ENCODE measurements at regions not wholly inside any gene's neighbourhood (a gene's known extent, or its start where the extent isn't known, plus 50 kb on each side); places are given as distances from the start of the nearest gene placed in this dataset.

DNA sequence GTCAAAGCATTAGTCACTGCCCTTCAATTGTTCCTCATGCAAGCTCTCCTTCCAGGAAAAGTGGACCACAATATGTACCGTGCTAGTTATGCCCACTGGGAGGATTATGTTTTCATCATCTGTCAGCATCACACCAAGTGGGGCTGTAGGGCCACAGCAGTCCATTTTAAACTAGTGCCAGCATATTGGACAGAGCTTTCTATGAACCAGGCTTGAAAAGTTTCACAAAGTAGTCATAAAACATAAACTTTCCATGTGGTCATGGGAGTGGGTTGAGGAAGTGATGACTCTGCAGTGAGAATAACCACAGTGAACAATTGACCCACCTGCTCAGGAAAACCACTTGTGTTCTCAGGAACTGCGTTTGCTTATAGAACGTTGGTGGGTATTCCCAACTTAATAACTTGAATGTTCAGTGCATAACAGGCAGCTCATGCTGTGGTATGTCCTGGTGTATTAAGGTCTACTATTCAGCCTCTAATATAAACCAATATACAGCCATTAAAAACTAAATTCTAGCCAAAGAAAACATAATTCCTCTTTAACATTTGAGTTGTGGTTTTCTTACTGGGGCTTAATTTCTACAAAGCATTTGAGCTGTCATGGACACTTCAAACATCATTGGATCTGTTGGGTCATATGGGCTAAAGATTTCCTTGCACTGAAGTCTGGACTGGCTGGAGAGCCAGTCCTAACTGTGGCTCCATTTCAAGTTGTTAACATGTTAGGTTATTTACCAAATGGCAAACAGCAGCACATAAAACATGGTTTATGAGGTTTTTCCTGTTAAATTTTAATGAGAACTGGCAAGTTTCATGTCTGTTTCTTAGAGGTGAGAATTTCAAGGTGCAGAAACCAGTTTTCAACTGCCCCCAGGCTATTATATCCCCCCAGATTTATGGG is 274.1 kb downstream of the OTOL1 start:
- no peak for DNase-seq (ENCODE audit: low spot score)

DNA sequence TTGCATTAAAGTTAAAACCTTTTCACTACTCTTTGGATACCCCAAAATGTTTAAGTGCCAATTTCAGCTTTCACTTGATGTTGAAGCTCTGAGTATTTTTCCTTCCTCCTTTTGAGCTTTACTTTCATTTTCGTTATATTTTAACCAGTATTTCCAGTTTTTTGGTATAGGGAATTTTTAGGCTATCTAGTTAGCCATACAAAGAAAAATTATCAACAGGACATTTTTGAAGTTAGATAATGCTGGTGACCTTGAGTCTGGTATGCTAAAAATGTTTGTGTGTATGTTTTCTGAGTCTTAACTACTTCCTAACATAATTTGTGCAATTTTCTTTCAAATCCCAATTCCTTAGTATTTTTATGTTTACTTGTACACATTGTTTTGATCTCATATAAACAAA is 284.8 kb downstream of the OTOL1 start:
- in situ Hi-C loops (cut with HindIII; ENCODE audit: low sequenced_read_pairs) = no loop called here
- DNase-seq (ENCODE audit: low spot score) = no peak

More for the DNA sequence above, 274.1 kb downstream of the OTOL1 start:
- in situ Hi-C loops (cut with HindIII; ENCODE audit: low sequenced_read_pairs) = no loop called here

- in situ Hi-C loops (cut with HindIII; ENCODE audit: low sequenced_read_pairs) = no loop called here
- no peak for DNase-seq (ENCODE audit: low spot score)
These were observed 296.8 kb downstream of the OTOL1 start for GRCh38 chr3:161793194-161793930.

DNA sequence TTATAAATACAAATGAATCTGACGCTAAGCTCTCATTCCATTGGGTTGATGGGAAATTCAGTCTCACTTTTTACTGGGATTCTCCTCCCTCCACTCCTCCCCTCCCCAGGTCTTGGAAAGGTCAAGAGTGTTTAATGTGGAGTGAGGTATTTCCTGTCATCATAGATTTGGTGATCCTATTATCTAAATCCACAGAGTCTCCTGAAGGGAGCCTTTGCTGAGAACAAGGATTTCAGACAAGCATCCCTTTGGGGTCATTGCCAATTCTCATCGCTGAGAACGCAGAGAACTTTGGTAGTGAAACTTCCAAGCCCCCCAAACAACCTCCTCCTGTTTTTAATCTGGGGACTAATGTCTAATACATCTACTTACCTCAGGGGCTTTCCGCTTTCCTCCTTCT is 297.9 kb downstream of the OTOL1 start:
- in situ Hi-C loops (cut with HindIII; ENCODE audit: low sequenced_read_pairs) = no loop called here
- no peak for DNase-seq (ENCODE audit: low spot score)

GRCh38 chr3:161796312-161796711 is 299.7 kb downstream of the OTOL1 start:
- in situ Hi-C loops (cut with HindIII; ENCODE audit: low sequenced_read_pairs) = no loop called here
- DNase-seq (ENCODE audit: low spot score) = no peak

DNA sequence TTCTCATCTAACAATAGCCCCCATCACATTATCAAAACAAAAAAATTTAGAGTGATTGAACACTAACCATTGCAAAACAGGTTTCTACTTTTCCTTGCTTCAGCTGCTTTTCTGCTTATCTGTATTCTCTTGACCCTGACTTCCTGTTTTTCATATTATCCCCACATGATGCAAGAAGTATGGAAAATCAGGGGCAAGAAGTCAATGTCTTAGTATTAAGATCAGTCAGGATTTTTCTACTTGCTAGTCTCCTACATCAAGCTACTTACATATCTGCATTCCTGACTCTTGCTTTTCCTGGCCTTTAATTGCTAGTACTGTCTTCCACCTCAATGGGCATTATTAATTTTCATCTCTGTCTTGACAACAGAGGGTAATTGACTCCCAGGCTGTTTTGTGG is 300.2 kb downstream of the OTOL1 start:
- in situ Hi-C loops (cut with HindIII; ENCODE audit: low sequenced_read_pairs) = no loop called here
- DNase-seq (ENCODE audit: low spot score) = no peak

DNA sequence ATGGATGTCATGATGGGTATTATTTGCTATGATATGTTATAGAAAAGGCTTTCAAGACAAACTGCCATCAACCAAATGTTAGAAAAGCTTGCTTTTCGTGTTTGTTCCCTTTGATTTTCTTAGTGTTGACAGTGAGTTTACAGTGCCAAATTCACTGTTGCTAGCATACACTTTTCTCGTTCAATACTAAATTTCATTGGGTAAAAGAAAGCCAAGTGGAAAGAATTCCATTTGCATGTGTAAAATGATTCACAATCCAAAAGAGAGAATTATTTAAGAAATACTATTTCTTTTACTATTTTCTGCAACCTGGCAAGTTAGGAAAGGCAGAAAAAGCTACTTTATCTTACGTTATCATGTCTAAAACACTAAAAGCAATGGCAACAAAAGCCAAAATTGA is 301.4 kb downstream of the OTOL1 start:
- DNase-seq (ENCODE audit: low spot score) = no peak
- in situ Hi-C loops (cut with HindIII; ENCODE audit: low sequenced_read_pairs) = no loop called here

DNA sequence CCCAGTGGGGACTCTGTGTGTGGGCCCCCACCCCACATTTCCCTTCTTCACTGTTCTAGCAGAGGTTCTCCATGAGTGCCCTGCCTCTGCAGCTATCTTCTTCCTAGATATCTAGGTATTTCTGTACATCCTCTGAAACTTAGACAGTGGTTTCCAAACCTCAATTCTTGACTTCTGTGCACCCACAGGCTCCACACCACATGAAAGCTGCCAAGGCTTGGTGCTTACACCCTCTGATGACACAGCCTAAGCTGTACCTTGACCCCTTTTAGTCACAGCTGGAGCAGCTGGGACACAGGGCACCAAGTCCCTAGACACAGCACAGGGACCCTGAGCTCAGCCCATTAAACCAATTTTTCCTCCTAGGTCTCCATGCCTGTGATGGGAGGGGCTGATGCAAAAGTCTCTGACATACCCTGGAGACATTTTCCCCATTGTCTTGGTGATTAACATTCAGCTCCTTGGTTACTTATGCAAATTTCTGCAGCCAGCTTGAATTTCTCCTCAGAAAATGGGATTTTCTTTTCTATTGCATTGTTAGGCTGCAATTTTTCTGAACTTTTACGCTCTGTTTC is 304.5 kb downstream of the OTOL1 start:
- DNase-seq (ENCODE audit: low spot score) = no peak
- in situ Hi-C loops (cut with HindIII; ENCODE audit: low sequenced_read_pairs) = no loop called here

DNA sequence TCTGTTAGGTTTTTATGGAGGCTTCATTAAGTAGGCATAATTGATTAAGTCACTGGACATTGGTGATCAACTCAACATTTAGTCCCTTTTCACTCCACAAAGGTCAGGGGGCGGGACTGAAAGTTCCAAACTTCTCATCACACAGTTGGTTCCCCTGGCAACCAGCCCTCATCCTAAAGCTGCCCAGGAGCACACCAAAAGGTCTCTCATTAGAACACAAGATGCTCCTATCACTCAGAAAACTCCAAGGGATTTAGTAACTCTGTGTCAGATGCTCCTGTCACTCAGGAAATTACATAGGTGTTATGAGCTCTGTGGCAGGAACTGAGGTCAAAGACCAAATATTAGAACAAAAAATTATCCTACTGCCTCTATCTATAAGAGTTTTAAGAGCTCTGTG is 321.5 kb downstream of the OTOL1 start:
- in situ Hi-C loops (cut with HindIII; ENCODE audit: low sequenced_read_pairs) = no loop called here
- no peak for DNase-seq (ENCODE audit: low spot score)

GRCh38 chr3:161821591-161821990 is 325.0 kb downstream of the OTOL1 start:
- in situ Hi-C loops (cut with HindIII; ENCODE audit: low sequenced_read_pairs) = no loop called here
- no peak for DNase-seq (ENCODE audit: low spot score)

DNA sequence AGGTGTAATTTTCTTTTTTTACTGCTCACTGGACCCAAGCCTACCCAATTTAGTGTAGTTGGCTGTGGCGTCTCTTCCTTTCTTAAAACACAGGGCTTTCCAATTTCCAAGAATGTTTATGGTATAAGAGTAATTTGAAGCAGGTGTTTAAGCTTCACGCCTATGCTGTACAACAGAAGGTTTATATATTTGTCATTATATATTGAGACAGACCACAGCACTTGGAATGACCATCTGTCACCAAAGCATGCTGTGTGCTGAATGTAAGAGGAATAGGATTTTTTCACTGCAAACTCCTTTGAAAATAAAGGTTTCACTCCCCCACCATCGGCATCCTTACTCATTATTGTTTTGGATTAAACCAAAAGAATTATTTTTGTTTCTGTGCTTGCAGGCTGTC is 325.7 kb downstream of the OTOL1 start:
- in situ Hi-C loops (cut with HindIII; ENCODE audit: low sequenced_read_pairs) = no loop called here
- DNase-seq (ENCODE audit: low spot score) = no peak

DNA sequence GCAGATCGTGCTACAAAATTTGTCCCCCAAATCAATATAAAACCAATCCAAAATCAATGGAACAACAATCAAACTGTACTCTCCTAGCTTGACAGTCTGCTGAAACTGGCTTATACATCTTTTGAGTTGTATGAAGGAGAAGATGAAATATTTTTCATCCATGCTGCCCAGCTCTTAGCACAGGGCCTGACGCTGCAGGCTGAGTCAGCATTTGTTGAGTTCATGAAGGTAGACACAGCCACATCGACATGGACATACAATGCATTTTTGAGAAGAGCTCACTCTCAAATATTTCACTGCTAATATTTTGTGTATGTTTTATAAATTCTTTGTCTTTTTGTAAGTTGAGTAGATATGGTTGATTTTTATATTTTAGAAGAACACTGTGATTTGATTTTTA is 327.3 kb downstream of the OTOL1 start:
- in situ Hi-C loops (cut with HindIII; ENCODE audit: low sequenced_read_pairs) = no loop called here
- no peak for DNase-seq (ENCODE audit: low spot score)

DNA sequence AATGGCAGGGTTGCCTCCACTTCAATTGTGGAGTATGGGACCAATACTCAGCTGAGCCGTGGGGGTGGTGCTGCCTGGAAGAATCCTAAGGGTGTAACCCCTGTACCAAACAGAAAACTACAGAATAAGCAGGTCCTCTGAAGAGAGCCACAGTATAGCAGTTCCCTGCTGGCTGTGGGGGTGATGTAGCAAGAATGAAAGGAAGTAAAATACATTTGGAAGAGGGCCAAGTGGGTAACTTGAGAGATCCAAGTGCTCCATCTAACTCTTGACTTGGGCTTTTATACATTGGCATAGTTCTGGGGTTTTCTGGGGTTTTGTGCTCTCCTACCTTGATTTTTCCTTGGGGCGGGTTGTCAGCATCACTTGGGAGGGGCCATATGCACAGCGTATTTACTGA is 341.4 kb downstream of the OTOL1 start:
- in situ Hi-C loops (cut with HindIII; ENCODE audit: low sequenced_read_pairs) = no loop called here
- no peak for DNase-seq (ENCODE audit: low spot score)

GRCh38 chr3:161848376-161848775 is 351.8 kb downstream of the OTOL1 start:
- no peak for DNase-seq (ENCODE audit: low spot score)
- in situ Hi-C loops (cut with HindIII; ENCODE audit: low sequenced_read_pairs) = no loop called here

DNA sequence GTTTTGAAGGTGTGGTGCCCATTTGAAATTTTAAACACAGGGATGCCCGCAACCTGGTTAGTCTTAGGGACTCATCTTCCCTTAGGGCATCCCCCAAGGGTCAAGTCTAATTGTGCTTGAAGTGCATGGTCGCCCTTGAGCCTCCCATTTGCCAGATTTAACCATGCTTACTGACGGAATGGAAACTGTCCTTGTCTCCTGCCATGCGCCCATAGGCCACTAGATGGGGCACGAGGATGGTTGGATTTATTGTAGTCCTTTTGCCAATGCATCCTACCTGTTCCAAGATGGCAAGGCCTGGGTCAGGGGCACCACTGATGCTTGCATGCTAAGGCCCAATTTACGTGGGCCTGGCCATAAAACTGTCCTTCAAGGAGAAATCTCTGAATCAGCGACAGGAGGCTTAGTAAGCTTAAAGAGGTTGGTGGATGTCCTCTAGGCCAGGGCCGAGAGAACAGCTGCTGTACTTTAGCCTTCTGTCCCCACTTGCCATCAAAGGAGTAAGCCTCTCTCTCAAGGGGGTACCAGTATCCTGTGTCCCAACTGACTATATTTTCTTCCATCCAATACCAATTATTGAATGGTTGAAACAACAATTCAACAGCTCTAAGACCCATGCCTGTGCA is 355.4 kb downstream of the OTOL1 start:
- DNase-seq (ENCODE audit: low spot score) = no peak
- in situ Hi-C loops (cut with HindIII; ENCODE audit: low sequenced_read_pairs) = no loop called here

- in situ Hi-C loops (cut with HindIII; ENCODE audit: low sequenced_read_pairs) = no loop called here
- no peak for DNase-seq (ENCODE audit: low spot score)
These were observed 356.1 kb downstream of the OTOL1 start for GRCh38 chr3:161852744-161853143.

DNA sequence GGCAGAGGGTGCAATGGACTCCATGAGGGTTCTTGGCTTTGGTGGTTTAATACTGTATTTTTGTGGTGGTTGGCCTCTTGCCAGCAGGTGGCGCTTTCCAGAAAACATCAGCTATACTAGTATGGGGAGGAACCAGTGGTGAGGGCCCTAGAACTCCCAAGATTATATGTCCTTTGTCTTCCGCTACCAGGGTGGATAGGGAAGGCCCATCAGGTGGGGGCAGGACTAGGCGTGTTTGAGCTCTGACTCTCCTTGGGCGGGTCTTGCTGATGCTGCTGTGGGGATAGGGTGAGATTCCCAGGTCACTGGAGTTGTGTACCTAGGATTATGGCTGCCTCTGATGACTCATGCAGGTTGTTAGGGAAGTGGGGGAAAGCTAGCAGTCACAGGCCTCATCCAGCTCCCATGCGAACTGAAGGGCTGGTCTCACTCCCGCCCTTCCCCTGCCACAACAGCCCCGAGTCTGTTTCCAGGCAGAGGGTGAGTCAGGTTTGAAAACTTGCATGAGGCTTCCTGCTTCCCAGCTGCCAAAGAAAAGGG is 357.7 kb downstream of the OTOL1 start:
- in situ Hi-C loops (cut with HindIII; ENCODE audit: low sequenced_read_pairs) = no loop called here
- DNase-seq (ENCODE audit: low spot score) = peak; percentile 9

DNA sequence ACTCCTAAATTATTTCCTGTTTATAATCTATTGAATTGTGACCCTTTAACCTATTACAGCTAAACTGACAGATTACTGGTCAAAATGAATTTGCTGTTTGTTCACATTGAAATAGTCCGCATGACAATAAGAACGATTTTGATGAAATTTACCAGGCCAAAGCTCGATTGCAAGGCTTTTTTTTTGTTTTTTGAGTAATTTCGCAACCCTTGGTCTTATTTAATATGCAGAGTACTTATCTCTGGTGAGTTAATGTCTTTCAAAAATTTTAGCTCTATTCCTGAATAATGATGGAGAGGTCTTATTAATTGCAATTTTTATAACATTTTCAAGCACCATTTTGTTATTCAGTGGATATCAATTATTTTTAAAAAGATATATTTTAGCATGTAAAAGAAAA is 362.4 kb downstream of the OTOL1 start:
- no peak for DNase-seq (ENCODE audit: low spot score)
- in situ Hi-C loops (cut with HindIII; ENCODE audit: low sequenced_read_pairs) = no loop called here

- in situ Hi-C loops (cut with HindIII; ENCODE audit: low sequenced_read_pairs) = no loop called here
- DNase-seq (ENCODE audit: low spot score) = no peak
These were observed 363.4 kb downstream of the OTOL1 start for GRCh38 chr3:161859865-161860450.

All from G401 (cell line).